GM12875 (cell line): ENCODE measurements at regions not wholly inside any gene's neighbourhood (a gene's known extent, or its start where the extent isn't known, plus 50 kb on each side); places are given as distances from the start of the nearest gene placed in this dataset.

Experiments
- H3K4me3 ChIP-seq: one replicate; pipeline ENCODE4 v1.5.1; 2011; ENCODE audit warnings: low read depth, low read length, control low read depth
- CTCF ChIP-seq: IDR thresholded peaks from 2 replicates; pipeline ENCODE4 v1.5.1; 2011; ENCODE audit warnings: low read depth, mild to moderate bottlenecking, control low read depth, inconsistent platforms, low read length, moderate library complexity, borderline replicate concordance; ENCODE audit not compliant: insufficient read depth

GRCh38 chr16:86018071-86018470, 119.1 kb downstream of the IRF8 start:
- H3K4me3 ChIP-seq: no peak overlapping the region
- no peak for TF ChIP-seq CTCF

GRCh38 chr16:86018487-86018886, 119.5 kb downstream of the IRF8 start:
- no peak for TF ChIP-seq CTCF

GRCh38 chr16:86018941-86019340, 120.0 kb downstream of the IRF8 start:
- H3K4me3 ChIP-seq: no peak overlapping the region
- TF ChIP-seq CTCF: no peak

More at GRCh38 chr16:86018487-86018886, 119.5 kb downstream of the IRF8 start:
- H3K4me3 ChIP-seq: no peak overlapping the region

- H3K4me3 ChIP-seq: no peak overlapping the region
- TF ChIP-seq CTCF: peak; percentile 40
These were observed 120.6 kb downstream of the IRF8 start for GRCh38 chr16:86019446-86020047.

- H3K4me3 ChIP-seq: no peak overlapping the region
- no peak for TF ChIP-seq CTCF
These were observed 122.0 kb downstream of the IRF8 start for GRCh38 chr16:86020971-86021370.

- no peak for TF ChIP-seq CTCF
- no peak overlapping the region for H3K4me3 ChIP-seq
These were observed 123.5 kb downstream of the IRF8 start for GRCh38 chr16:86022381-86022960.

- no peak for TF ChIP-seq CTCF
- no peak overlapping the region for H3K4me3 ChIP-seq
These were observed 125.2 kb downstream of the IRF8 start for GRCh38 chr16:86024210-86024609.
